NCI-H1436 treated with DMSO at 0.1 percent for 48 hours (cell line): ENCODE measurements at regions not wholly inside any gene's neighbourhood (a gene's known extent, or its start where the extent isn't known, plus 50 kb on each side); places are given as distances from the start of the nearest gene placed in this dataset.
"Not testable (repeated sequence)": the region's sequence is repeated elsewhere in the genome, so short reads cannot be mapped to it uniquely, and the experiment has no call there.

Experiments
- DNase-seq: peaks from one replicate; lab custom pipeline; 2025; lab: John Stamatoyannopoulos, UW

DNA sequence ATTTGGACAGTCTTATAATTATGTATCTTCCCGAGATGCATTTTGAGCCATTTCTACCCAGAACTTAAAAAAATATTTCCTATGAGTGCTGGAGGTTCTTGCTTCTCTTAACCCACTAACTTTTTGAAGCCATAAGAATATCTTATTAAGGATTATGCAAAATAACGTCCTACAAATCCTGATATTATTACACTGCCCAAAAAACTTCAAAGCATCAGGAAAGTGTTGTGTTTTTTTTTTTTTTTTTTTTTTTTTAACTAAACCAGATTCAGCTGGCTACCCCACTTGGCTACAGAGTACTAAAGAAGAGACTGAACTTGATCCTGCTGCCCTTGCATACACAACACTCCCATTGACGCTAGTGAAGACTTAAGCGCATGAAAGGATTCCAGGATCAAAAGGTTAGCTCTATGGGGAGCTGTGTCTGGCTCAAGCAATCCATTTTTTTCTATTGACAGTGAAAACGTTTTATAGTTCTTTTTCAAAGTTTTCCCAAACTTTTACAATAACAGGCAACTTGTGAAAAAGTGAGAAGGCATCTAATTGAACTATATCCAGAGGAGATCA, 141.4 kb downstream of the KCNRG start:
- DNase-seq: no peak

DNA sequence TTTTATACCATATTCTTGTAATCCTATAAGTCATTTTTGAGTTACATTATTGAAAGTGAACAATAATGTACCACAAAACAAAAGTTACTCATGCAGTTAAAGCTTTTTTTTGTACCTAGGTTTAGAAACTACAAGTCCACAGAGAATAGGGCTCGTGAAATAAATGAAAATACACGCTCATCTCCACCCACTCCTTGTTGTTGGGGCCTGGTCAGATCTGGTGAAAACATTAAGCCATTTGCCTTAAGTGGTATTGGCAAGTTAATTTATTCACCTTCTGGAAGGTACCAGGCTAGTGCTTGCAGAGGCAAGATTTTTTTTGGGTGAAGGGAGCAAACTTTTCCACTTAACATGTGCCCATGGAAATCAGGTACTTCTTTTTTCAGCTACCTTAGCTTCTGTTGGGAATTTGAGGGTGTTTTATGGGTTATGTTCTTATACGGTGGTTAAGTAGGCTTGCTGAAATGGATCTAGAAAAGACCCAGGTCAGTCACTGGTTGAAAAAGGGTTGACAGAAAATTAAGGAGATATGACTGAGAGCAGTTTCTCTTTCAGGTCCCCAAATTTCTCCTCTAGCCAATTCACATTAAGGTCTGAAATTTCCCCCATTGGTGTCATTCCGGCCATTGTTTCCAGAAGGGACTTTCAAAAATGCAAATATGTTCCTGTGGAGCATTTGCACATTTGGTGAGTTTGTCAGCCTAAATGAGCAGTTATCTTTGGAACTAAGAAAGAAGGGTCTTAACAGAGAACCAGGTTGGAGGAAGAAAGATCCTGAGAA, 143.3 kb downstream of the KCNRG start:
- DNase-seq: no peak

DNA sequence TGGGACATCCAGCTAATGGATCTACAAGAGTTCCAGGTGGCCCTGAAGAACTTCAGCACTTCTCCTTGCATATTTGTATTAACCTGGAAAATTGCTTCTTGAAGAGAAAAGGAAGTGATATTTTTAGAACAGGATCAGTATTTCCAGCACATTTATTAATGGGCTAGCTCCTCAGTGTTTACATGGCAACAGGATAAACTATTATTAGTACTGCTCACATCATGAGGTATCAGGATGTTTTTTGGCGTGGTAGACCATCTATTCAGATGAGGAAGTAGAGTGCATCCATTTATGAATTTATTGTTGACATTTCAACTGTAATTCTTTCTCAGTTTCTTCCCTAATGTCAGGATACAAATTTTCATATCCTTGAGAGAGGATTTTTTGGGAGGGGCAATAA, 144.4 kb downstream of the KCNRG start:
- no peak for DNase-seq

DNA sequence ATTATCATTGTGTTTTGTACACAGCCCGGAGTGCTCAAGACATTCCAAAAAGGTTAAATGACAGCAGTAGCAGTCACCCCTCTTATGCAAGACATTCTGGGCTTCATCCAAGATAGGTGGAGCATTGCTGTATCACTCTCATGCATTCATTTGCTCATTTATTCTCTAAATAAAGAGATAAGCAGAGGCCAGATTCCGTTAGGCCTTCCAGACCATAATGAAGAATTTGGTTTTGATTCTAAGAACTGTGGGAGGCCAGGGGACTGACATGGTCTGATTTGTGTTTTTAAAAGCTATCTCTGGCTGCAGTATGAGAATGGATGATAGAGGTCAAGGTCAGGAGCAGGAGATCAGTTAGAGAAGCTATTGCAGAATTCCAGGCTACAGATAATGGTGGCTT, 145.8 kb downstream of the KCNRG start:
- DNase-seq: no peak

DNA sequence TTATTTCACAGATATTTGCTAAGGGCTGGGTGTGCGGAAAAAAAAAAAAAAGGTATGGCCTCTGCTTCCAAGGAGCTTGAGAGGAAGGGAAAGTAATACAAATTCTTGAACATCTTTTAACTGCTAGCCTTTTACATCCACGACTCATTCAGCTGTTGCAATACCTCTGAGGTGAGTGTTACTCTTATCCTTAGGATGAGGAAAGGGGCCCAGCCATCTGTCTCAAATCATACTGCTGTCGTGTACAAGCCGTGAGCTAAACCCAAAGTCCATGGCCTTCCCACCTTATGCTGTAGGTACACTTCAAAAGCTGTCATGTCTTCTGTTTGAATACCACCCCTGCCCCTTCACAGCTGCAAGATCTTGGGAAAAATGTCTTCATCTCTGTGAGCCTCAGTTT, 146.8 kb downstream of the KCNRG start:
- DNase-seq: no peak

DNA sequence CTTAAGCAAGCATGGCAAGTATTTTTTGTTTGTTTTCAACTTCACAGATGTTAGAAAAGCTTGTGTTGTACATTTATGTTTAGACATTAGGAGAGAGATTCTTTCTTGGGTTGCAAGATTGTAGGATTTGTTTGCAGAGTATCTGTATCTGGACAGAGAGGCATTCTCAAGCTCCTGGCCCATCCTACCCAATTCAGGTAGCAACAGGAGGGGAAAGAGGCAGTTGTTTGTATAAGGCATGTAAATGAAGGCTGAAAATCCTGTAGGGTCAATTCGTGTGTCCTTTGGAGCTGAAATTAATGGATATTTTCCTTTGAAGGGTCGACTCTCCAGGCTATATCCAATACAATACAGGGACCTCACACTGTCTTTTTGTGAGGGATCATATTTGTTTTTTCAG, 147.3 kb downstream of the KCNRG start:
- DNase-seq: no peak

DNA sequence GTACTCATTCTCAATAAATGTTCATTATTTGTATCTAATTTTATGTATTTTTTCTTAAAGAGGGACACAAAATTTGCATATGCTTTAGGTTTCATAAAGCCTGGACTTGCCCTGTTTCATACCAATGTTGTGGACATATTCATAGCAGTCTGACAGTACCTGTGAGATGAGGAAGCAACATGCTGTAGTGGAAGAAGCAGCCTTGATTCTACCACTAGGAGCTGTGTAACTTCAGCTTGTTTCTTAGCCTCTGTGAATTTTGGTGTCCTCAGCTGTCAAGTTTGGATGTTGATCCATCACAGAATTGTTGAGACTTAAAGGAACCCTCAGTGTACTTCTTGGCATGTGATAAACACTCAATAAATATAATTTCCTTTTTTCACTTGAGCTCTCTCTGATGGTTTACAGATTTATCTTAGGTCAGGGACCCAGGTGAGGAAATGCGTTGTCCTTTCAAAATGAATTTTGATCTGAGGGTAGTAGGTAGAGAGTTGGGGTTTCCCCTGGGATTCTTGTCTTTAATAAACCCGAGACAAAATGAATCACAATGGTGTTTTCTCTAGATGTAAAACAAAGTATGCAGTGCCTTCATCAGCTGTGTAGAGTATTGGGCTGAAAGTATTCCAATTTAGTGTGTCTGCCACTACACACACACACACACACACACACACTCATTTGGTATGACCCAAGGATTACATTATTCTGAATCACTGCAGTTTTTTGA, 152.1 kb downstream of the KCNRG start:
- no peak for DNase-seq

DNA sequence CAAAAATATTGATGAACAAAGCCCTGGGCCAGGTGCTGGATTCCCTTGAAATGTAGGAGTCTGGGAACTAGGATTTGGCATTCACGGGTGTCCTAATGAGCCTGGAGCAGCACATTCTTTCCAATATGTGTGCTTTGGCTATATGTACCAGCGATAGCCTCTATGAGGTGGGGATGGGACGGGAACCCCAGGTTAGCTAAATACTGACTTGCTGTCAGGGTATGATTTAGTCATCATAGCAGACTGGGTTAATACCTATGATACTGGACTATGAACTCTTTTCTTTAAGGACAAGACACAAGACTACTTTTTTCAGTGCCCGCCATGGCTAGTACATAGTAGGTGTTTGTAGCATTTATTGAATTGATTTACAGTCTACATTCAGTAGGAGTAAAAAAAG, 152.7 kb downstream of the KCNRG start:
- no peak for DNase-seq

DNA sequence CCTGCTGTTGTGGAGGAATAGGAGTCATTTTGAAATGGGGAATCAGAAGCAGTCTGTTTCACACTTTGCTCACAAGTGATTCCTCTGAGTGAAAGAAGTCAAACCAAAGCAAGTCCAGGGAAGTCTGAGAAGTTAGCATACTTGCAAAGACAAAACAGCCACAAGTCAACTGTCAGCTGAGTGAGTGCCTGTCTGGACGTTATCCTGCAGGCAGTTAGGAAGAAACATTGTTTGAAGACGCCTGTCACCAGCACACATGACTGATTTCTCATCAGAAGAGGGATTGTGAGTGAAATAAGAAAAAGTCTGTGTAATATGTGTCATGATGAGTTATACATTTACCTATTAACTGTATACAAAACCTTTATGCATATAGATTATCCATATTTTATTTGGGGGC, 153.5 kb downstream of the KCNRG start:
- DNase-seq: no peak

DNA sequence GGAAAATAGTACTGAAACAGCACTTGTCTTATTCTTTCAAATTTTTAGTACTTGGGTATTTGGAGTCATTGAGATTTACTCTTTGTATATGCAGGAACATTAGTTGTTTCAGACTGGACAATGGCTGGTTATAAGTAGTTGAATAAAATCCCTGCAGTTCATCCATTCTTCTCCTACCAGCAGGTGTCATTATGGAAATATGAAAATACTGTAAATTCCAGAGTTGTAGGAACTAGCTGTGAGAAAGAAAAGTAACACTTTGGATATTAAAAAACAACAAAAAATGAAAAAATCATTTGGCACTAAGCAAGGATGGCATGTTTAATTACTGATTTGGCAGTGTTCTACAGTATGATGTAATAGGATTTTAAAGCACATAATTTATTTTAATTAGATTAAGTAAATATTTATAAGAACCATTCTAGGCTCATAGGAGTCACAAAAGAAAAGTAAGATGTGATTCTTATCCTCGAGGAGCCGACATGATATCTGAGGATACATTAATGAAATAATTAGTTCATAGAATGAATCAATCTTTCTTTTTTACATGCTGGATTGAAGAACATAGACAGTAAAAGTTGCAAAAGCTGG, 155.3 kb downstream of the KCNRG start:
- DNase-seq: no peak

DNA sequence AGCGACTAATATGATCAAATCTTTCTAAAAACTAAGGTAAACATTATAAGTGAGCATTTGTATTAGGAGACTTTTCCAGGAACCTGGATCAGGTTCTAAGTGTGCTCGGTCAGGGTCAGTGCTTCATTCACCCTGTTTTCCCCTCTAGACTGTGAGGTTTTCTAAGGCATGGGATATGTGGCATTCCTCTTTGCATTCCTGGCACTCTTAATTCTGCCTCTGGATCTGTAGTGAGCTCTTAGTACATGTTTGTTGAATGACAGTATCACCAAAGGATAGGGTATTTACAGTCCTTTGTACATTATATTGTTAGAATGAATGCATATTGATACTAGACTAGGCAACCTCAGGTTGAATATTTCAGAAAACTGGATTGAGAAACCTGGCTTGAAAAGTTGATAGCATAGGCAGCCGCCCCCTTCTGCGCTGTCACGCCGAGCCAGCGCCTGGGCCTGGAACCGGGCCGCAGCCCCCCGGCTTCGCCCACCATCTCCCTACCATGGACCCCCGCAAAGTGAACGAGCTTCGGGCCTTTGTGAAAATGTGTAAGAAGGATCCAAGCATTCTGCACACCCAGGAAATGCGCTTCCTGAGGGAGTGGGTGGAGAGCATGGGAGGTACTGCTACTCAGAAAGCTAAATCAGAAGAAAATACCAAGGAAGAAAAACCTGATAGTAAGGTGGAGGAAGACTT, 156.5 kb downstream of the KCNRG start:
- no peak for DNase-seq

DNA sequence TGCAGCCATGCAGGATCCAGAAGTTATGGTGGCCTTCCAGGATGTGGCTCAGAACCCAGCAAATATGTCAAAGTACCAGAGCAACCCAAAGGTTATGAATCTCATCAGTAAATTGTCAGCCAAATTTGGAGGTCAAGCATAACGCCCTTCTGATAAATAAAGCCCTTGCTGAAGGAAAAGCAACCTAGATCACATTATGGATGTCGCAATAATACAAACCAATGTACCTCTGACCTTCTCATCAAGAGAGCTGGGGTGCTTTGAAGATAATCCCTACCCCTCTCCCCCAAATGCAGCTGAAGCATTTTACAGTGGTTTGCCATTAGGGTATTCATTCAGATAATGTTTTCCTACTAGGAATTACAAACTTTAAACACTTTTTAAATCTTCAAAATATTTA, 157.8 kb downstream of the KCNRG start:
- DNase-seq: not testable (repeated sequence)

DNA sequence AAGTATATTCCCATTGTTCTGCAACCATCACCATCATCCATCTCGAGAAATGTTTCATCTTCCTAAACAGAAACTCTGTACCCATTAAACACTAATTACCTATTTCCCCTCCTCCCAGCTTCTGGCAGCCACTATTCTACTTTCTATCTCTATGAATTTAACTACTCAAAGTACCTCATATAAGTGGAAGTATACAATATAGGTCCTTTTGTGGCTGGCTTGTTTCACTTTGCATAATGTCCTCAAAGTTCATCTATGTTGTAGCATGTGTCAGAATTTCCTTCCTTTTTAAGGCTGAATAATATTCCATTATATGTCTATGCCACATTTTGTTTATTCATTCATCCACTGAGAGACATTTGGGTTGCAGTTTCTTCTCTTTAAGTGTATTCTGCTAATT, 159.4 kb downstream of the KCNRG start:
- no peak for DNase-seq

DNA sequence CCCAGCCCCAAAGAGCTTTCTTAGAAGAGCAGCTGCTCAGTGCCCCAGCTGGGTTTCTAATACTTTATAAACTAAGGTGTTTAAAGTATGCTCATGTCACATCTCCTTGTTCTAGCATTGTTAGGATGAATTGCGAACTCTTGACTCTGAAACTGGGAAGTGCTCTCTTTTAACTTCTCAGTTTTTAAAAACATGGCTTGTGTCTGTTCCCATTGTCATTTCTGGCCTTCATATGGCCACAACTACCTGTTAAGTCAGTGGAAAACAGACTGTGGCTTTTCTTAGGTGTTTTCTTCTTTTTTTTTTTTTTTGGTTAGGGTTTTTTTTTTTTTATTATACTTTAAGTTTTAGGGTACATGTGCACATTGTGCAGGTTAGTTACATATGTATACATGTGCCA, 164.7 kb downstream of the KCNRG start:
- DNase-seq: no peak

DNA sequence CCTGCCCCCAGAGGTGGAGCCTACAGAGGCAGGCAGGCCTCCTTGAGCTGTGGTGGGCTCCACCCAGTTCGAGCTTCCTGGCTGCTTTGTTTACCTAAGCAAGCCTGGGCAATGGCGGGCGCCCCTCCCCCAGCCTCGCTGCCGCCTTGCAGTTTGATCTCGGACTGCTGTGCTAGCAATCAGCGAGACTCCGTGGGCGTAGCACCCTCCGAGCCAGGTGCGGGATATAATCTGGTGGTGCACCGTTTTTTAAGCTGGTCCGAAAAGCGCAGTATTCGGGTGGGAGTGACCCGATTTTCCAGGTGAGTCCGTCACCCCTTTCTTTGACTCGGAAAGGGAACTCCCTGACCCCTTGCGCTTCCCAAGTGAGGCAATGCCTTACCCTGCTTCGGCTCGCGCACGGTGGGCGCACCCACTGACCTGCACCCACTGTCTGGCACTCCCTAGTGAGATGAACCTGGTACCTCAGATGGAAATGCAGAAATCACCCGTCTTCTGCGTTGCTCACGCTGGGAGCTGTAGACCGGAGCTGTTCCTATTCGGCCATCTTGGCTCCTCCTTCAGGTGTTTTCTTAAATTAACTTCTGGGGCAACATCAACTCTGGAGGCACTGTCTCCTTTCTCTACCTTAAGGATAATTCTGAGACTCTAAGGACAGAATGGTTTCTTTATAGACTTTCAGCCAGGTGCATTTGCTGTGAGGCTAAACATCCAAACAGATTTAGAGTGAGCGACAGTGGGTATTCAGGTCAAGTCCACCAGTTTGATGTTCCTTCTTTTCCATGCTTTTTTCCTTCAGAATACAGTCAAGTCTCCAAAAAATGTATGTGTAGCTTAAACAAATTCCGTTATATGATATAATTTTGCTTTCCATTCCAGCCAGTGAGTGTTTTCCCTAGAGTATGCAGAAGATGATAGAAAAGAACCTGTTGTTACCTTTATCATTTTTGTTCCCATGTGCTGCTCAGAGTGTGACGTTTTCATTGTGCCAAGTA, 170.8 kb downstream of the KCNRG start:
- DNase-seq: not testable (repeated sequence)

DNA sequence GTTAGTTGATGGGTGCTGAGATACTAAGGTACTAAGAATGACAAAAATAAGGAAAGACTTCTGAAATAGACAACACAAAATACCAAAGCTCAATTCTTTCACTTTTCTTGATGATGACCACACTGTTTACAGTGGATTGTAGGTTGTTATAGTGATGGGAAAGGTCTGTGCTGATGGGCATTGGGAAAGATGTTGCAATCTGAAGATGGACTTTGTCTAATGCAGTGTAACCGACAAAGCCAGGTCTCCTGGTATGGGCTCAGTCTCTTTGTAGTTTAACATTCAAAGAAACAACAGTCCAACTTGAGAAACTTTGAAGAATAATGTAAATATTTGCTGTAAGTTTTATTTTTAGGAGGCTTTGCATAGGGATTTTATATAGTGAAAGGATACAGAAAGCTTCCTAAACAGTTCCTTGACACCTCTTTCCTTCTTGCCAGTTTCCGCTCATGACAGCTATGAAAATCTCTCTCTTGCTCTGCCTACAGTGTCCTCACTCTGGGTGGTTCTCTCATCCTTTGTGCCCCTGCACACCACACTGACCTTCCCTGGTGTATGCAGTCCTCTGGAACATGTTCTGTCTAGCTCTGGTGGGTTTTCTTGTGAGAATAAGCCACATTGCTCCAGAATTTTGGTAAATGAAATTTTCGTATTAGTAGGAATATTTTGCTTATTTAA, 172.2 kb downstream of the KCNRG start:
- no peak for DNase-seq

DNA sequence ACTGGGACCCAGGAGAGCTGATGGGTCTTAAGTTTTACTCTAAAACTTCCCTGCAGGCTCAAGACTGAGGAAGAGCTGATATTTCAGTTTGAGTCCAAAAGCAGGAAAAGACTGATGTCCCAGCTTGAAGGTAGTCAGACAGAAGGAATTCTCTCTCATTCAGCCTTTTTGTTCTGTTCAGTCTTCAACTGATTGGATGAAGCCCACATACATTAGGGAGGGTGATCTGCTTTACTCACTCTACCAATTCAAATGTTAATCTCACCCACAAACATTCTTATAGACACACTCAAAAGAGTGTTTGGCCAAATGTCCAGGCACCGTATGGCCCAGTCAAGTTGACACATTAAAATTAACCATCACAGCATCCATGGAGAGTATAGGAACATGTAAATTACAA, 173.5 kb downstream of the KCNRG start:
- DNase-seq: no peak

DNA sequence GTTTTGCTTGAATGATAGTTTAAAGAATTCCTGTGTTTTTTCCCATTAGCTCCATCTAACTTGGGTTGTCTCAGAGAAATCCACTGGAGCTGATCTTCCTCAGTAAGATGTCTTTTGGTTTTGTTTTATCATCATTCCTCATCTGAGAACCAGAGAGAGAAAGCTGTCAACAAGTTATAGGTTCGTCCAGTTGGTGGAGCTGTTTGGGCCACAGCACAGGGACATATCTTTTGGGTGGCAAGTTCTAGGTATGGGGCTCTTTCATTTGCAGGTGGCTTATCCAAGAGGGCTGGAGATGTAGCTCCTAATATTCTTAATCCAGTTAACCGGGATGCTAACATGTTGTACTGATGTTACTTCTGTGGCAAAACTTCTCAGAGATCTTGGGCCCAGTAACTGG, 174.2 kb downstream of the KCNRG start:
- DNase-seq: no peak

DNA sequence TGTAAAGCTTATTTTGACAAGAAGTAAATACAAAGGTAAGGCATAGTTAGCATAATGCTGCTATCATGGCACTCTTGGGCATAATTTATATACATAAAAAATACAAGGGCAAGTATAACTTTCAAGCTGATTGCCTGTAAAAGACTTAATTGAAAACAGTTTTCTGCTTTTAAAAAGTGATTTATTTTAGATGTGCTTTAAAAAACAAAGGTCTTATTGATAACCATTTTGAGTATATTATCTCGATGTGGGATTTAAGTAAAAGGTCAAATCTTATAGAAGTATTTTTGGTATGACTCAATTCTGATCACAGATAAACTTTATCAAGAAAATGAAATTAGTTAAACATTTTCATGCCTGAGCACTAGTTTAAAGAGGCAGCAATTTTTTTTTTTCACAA, 175.8 kb downstream of the KCNRG start:
- DNase-seq: no peak

DNA sequence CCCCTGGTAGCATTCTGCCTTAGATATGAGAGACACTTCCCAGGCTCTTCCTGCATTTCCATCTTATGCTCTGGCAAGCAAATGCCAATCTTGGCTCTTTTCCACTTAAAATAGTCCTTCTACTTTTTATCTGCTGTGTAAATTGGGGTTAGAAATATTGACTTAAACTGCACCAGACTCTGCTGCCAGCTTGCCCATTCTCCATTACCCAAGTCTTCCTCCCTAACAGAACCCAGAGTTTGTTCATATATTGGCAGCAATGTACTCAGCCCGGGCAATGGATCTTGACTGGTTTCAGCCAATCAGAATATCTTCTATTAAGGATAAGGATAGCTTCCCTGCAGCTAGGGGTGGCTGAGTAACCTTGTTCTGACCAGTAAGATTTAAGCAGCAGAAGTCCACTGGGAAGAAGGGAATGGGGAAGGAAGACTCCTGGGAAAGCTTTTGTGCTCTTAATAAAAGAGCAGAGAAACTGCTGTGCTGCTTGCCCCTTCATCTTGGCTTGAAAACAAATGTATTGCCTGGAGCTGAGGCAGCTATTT, 177.1 kb downstream of the KCNRG start:
- DNase-seq: no peak
